IMR-90 (cell line): ENCODE measurements at regions not wholly inside any gene's neighbourhood (a gene's known extent, or its start where the extent isn't known, plus 50 kb on each side); places are given as distances from the start of the nearest gene placed in this dataset.

Experiments used
- ATAC-seq: fragments of 200-7000 bp; cut with Tn5 transposase; 2 replicates; pipeline ENCODE4 v1.9.1; 2020; ENCODE audit warnings: low read depth, mild to moderate bottlenecking, moderate library complexity
- BruUV-seq: library from RNA; stranded (reverse); fragments of 400-500 nt; replicated peaks from 2 replicates; lab custom pipeline; 2021; lab: Mats Ljungman, UMichigan
- CTCF ChIA-PET: fragments of 300-600 bp; formaldehyde crosslinking; extraction: SDS; loops from one replicate; lab custom pipeline; 2021; ENCODE audit warnings: antibody characterized with exemption; lab: Yijun Ruan, JAX
- POLR2A ChIA-PET: fragments of 300-600 bp; sonication (Branson Sonifier 250); formaldehyde crosslinking; loops from one replicate; lab custom pipeline; 2022; ENCODE audit warnings: antibody characterized with exemption; ENCODE audit not compliant: unreplicated experiment; lab: Charles Lee
- DNase-seq: peaks from one replicate; pipeline ENCODE4 v3.0.0; 2013
- H2AFZ ChIP-seq: replicated peaks from 2 replicates; pipeline ENCODE3; 2013; ENCODE audit warnings: low read length, mild to moderate bottlenecking; ENCODE audit not compliant: poor library complexity
- H2AK5ac ChIP-seq: 2 replicates; pipeline ENCODE4 v1.6.1; 2013; ENCODE audit warnings: low read depth, low read length, inconsistent platforms
- H2AK9ac ChIP-seq: replicated peaks from 2 replicates; pipeline ENCODE3; 2013; ENCODE audit warnings: mild to moderate bottlenecking, low read depth, low read length, moderate library complexity; ENCODE audit not compliant: poor library complexity
- H2BK120ac ChIP-seq: 2 replicates; pipeline ENCODE4 v1.6.1; 2013; ENCODE audit warnings: low read depth, low read length, inconsistent platforms
- H2BK15ac ChIP-seq: 3 replicates; pipeline ENCODE4 v1.6.1; 2013; ENCODE audit warnings: low read depth, low read length, inconsistent platforms
- H2BK20ac ChIP-seq: 2 replicates; pipeline ENCODE4 v1.6.1; 2013; ENCODE audit warnings: low read depth, mild to moderate bottlenecking, inconsistent platforms, low read length, moderate library complexity
- H2BK5ac ChIP-seq: 2 replicates; pipeline ENCODE4 v1.6.1; 2013; ENCODE audit warnings: mild to moderate bottlenecking, low read depth, low read length, inconsistent platforms; ENCODE audit not compliant: poor library complexity, severe bottlenecking
- H3K14ac ChIP-seq: replicated peaks from 2 replicates; pipeline ENCODE4 v1.6.1; 2013; ENCODE audit warnings: low read depth, low read length, inconsistent platforms
- H3K18ac ChIP-seq: 2 replicates; pipeline ENCODE4 v1.6.1; 2013; ENCODE audit warnings: low read depth, low read length, control low read depth
- H3K23ac ChIP-seq: 2 replicates; pipeline ENCODE4 v1.6.1; 2013; ENCODE audit warnings: low read depth, low read length, inconsistent platforms
- H3K27ac ChIP-seq: 2 replicates; pipeline ENCODE4 v1.5.1; 2013; ENCODE audit warnings: mild to moderate bottlenecking, control low read depth, low read length; ENCODE audit not compliant: insufficient read depth
- H3K27me3 ChIP-seq: 2 replicates; pipeline ENCODE4 v1.6.1; 2013; ENCODE audit warnings: low read length; ENCODE audit not compliant: control insufficient read depth, insufficient read depth
- H3K36me3 ChIP-seq: 2 replicates; pipeline ENCODE4 v1.6.1; 2013; ENCODE audit warnings: low read length, mixed read lengths; ENCODE audit not compliant: control insufficient read depth, insufficient read depth
- H3K4ac ChIP-seq: 2 replicates; pipeline ENCODE4 v1.6.1; 2013; ENCODE audit warnings: low read depth, low read length, inconsistent platforms
- H3K4me1 ChIP-seq: 2 replicates; pipeline ENCODE4 v1.6.1; 2013; ENCODE audit warnings: low read length, mixed read lengths; ENCODE audit not compliant: control insufficient read depth, insufficient read depth
- H3K4me2 ChIP-seq: 2 replicates; pipeline ENCODE4 v1.6.1; 2013; ENCODE audit warnings: low read depth, mild to moderate bottlenecking, control low read depth, low read length, moderate library complexity
- H3K4me3 ChIP-seq: 2 replicates; pipeline ENCODE4 v1.5.1; 2013; ENCODE audit warnings: low read depth, mild to moderate bottlenecking, control low read depth, low read length, moderate library complexity; ENCODE audit not compliant: insufficient read depth
- H3K56ac ChIP-seq: 2 replicates; pipeline ENCODE4 v1.6.1; 2013; ENCODE audit warnings: low read length, inconsistent platforms; ENCODE audit not compliant: insufficient read depth; ENCODE audit errors: extremely low read depth
- H3K79me1 ChIP-seq, 2 experiments: 2 replicates each; pipeline ENCODE4 v1.6.1; 2013; ENCODE audit warnings: low read length in 2 of 2, inconsistent platforms in 1 of 2, low read depth in 1 of 2
- H3K9ac ChIP-seq: 2 replicates; pipeline ENCODE4 v1.6.1; 2013; ENCODE audit warnings: low read depth, low read length, control low read depth
- H3K9me1 ChIP-seq: 2 replicates; pipeline ENCODE4 v1.6.1; 2013; ENCODE audit warnings: low read length, inconsistent platforms; ENCODE audit not compliant: insufficient read depth
- H3K9me3 ChIP-seq: 2 replicates; pipeline ENCODE4 v1.6.1; 2013; ENCODE audit warnings: low read length; ENCODE audit not compliant: control insufficient read depth, insufficient read depth
- H4K20me1 ChIP-seq: 2 replicates; pipeline ENCODE4 v1.6.1; 2013; ENCODE audit warnings: low read length, inconsistent platforms; ENCODE audit not compliant: insufficient read depth
- H4K5ac ChIP-seq: 2 replicates; pipeline ENCODE4 v1.6.1; 2013; ENCODE audit warnings: mild to moderate bottlenecking, low read depth, low read length, control low read depth
- H4K8ac ChIP-seq, 2 experiments: 2 replicates each; pipeline ENCODE4 v1.6.1; 2013; ENCODE audit warnings: low read depth in 2 of 2, low read length in 2 of 2, control low read depth in 1 of 2, inconsistent platforms in 1 of 2
- H4K91ac ChIP-seq: 2 replicates; pipeline ENCODE4 v1.6.1; 2013; ENCODE audit warnings: low read depth, low read length, inconsistent platforms; ENCODE audit not compliant: insufficient read depth
- WGBS, 2 experiments: methylation state at CpG; one replicate each; pipeline versions ENCODE4 v1.1.5 to v1.1.7; 2013; ENCODE audit warnings: missing lambda C conversion rate in 2 of 2; ENCODE audit not compliant: insufficient read length in 1 of 2; ENCODE audit errors: extremely low coverage in 2 of 2; 5-methylcytosine and 5-hydroxymethylcytosine counted together
- dilution Hi-C: fragments of 300-500 bp; cut with HindIII; formaldehyde crosslinking; loops from one replicate; pipeline ENCODE4 v1.14.3; 2018; ENCODE audit warnings: low sequenced_read_pairs; ENCODE audit not compliant: unreplicated experiment
- in situ Hi-C: fragments of 300-500 bp; cut with MboI; formaldehyde crosslinking; loops from 3 replicates; pipeline ENCODE4 v1.14.3; 2019; ENCODE audit warnings: low sequenced_read_pairs, inconsistent platforms, mixed read lengths
- intact Hi-C: fragments of 100-400 bp; cut with micrococcal nuclease; formaldehyde crosslinking; loops from 2 replicates; pipeline ENCODE4 v1.10.0; 2022
- TF ChIP-seq, protein P1 (sequence below): fragments of 150-350 bp; IDR thresholded peaks from 2 replicates; pipeline ENCODE4 v1.6.1; 2016; ENCODE audit warnings: low read depth, mild to moderate bottlenecking, low read length, moderate library complexity, borderline replicate concordance

DNA sequence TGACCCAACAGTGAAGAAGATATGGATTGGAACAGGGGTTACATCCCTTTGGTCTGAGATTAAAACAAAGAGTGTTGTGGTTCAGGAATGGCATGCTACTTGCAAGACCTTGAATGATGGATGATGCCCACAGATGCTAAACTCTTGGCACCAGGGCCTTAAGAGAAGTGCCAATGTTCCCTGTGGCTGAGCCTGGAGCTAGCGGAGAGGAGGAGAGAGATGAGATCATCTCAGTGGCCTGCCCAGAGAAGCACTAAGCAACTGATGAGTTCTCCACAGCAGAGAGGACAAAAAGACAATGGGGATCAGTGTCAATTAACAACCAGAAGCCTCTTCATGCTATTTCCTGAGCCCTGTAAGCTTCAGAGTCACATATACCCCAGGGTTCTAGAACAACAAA, 97.8 kb downstream of the ELAPOR2 start:
- TF ChIP-seq, protein P1, sequence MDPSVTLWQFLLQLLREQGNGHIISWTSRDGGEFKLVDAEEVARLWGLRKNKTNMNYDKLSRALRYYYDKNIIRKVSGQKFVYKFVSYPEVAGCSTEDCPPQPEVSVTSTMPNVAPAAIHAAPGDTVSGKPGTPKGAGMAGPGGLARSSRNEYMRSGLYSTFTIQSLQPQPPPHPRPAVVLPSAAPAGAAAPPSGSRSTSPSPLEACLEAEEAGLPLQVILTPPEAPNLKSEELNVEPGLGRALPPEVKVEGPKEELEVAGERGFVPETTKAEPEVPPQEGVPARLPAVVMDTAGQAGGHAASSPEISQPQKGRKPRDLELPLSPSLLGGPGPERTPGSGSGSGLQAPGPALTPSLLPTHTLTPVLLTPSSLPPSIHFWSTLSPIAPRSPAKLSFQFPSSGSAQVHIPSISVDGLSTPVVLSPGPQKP, result no peak
- no peak overlapping the region for H2AK9ac ChIP-seq
- no CpG with 5 or more reads among the region's 1 CpG for WGBS, 2 experiments
- H3K9ac ChIP-seq, result no peak overlapping the region
- intact Hi-C loops (no loop called here), in situ Hi-C loops (no loop called here), dilution Hi-C loops (no loop called here)
- DNase-seq, result no peak
- H2BK120ac ChIP-seq, result no peak overlapping the region
- no peak overlapping the region for H2BK15ac ChIP-seq
- H3K18ac ChIP-seq, result no peak overlapping the region
- no peak overlapping the region for H3K14ac ChIP-seq
- H3K9me1 ChIP-seq, result no peaks in the 10 kb centered on the region
- no peak overlapping the region for H3K56ac ChIP-seq
- no peaks in the 10 kb centered on the region for H3K27me3 ChIP-seq
- no peak overlapping the region for H3K4ac ChIP-seq
- no peaks in the 10 kb centered on the region for H3K36me3 ChIP-seq
- H3K4me3 ChIP-seq, result no peak overlapping the region
- H2AFZ ChIP-seq, result no peak overlapping the region
- H4K91ac ChIP-seq, result no peak overlapping the region
- no peak for ATAC-seq
- ChIA-PET CTCF (interaction anchor here (1.2 kb wide), 1 partner anchor 16 kb away, joined by 3 read pairs; no protein-coding TSS in a partner anchor), POLR2A (no interaction called here)
- no peak overlapping the region for H3K27ac ChIP-seq
- no peak overlapping the region for H2AK5ac ChIP-seq
- H3K23ac ChIP-seq, result no peak overlapping the region
- H4K20me1 ChIP-seq, result no peaks in the 10 kb centered on the region
- no peak overlapping the region for H2BK5ac ChIP-seq
- H3K9me3 ChIP-seq, result no peaks in the 10 kb centered on the region
- H3K79me1 ChIP-seq, result no peaks in the 10 kb centered on the region
- H4K5ac ChIP-seq, result no peak overlapping the region
- no peak overlapping the region for H2BK20ac ChIP-seq
- H3K4me2 ChIP-seq, result no peak overlapping the region
- H4K8ac ChIP-seq, result no peak overlapping the region
- BruUV-seq, result no TSS peak
- H3K4me1 ChIP-seq, result no peaks in the 10 kb centered on the region
